Memory B cell (primary cell): ENCODE measurements at regions not wholly inside any gene's neighbourhood (a gene's known extent, or its start where the extent isn't known, plus 50 kb on each side); places are given as distances from the start of the nearest gene placed in this dataset.
"Not testable (repeated sequence)": the region's sequence is repeated elsewhere in the genome, so short reads cannot be mapped to it uniquely, and the experiment has no call there.

ENCODE experiments used
- ATAC-seq: fragments of 150-1000 bp; cut with Tn5 transposase; 2 replicates; pipeline ENCODE4 v1.10.0; 2021; ENCODE audit warnings: low read depth, mild to moderate bottlenecking, moderate library complexity
- DNase-seq, 2 donors: peaks; one replicate each; pipeline ENCODE4 v3.0.0; 2022; ENCODE audit warnings: low spot score in 2 of 2
- H3K27ac Mint-ChIP-seq: one replicate; pipeline ENCODE4 v1.8.0; 2022; ENCODE audit warnings: mild to moderate bottlenecking, moderate library complexity, mixed read lengths
- H3K27me3 Mint-ChIP-seq: one replicate; pipeline ENCODE4 v1.8.0; 2022; ENCODE audit warnings: mixed read lengths
- H3K36me3 Mint-ChIP-seq: one replicate; pipeline ENCODE4 v1.8.0; 2022; ENCODE audit warnings: mild to moderate bottlenecking, mixed read lengths
- H3K4me1 Mint-ChIP-seq: one replicate; pipeline ENCODE4 v1.8.0; 2022; ENCODE audit warnings: mixed read lengths
- H3K4me3 Mint-ChIP-seq: one replicate; pipeline ENCODE4 v1.8.0; 2022; ENCODE audit warnings: mild to moderate bottlenecking, moderate library complexity, mixed read lengths
- H3K9me3 Mint-ChIP-seq: one replicate; pipeline ENCODE4 v1.8.0; 2022; ENCODE audit warnings: mixed read lengths

- H3K9me3 Mint-ChIP-seq = no peaks in the 10 kb centered on the region
- H3K36me3 Mint-ChIP-seq = no peaks in the 10 kb centered on the region
- no peaks in the 10 kb centered on the region for H3K27me3 Mint-ChIP-seq
- H3K4me1 Mint-ChIP-seq = no peaks in the 10 kb centered on the region
- no peak overlapping the region for H3K4me3 Mint-ChIP-seq
- DNase-seq = no peak
- no peak for ATAC-seq
- no peak overlapping the region for H3K27ac Mint-ChIP-seq
Measured at GRCh38 chr2:122564843-122565242, 809.4 kb downstream of the TSN start.

DNA sequence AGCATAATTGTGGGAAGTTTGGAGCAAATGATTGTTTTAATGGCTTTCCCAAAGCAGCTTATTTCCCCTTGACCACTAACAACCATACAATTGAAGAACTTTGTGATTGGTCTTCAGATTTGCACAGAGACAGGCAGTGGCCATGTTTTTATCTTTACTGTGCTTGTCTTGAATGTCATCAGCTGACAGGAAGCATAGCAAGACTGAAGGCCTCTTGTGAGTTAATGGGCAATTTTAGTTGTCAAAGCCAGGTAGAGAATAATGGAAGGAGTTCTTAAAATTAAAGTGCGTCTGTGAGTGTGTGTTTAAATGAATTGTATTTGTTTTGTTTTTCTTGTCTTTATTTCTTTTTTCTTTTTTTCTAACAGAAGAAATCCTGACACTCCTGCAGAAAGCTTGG is 809.9 kb downstream of the TSN start:
- DNase-seq = no peak
- H3K36me3 Mint-ChIP-seq = no peaks in the 10 kb centered on the region
- H3K27ac Mint-ChIP-seq = no peak overlapping the region
- H3K9me3 Mint-ChIP-seq = no peaks in the 10 kb centered on the region
- ATAC-seq = no peak
- H3K4me3 Mint-ChIP-seq = no peak overlapping the region
- H3K4me1 Mint-ChIP-seq = no peaks in the 10 kb centered on the region
- H3K27me3 Mint-ChIP-seq = no peaks in the 10 kb centered on the region

- ATAC-seq = no peak
- H3K27ac Mint-ChIP-seq = no peak overlapping the region
- no peaks in the 10 kb centered on the region for H3K36me3 Mint-ChIP-seq
Measured at GRCh38 chr2:122570641-122571040, 815.2 kb downstream of the TSN start.

GRCh38 chr2:122571471-122571870 is 816.0 kb downstream of the TSN start:
- H3K36me3 Mint-ChIP-seq, H3K27me3 Mint-ChIP-seq, ATAC-seq, H3K4me3 Mint-ChIP-seq, DNase-seq, H3K27ac Mint-ChIP-seq, H3K4me1 Mint-ChIP-seq, H3K9me3 Mint-ChIP-seq: not testable (repeated sequence)

More at GRCh38 chr2:122570641-122571040, 815.2 kb downstream of the TSN start:
- no peak overlapping the region for H3K4me3 Mint-ChIP-seq
- H3K9me3 Mint-ChIP-seq = peaks cover 3% of the 10 kb centered on the region
- H3K27me3 Mint-ChIP-seq = no peaks in the 10 kb centered on the region
- DNase-seq = no peak
- H3K4me1 Mint-ChIP-seq = no peaks in the 10 kb centered on the region

DNA sequence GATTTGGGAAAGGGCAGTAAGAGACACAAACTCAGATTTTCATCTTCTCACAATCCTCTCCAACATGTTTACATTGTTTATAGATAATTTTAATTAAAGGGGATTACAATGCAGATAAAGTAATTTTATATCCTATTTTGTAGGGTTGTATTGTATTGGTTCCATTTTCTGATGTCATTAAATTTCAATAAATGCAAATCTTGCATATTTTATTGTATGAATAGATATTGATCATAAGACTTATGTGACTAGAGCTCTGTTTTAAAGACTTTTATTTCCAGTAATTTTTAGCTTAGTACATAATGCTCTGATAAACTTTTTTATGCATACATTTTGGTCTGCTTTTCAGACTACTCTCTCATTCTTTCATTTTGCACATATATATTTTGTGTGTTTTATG is 819.6 kb downstream of the TSN start:
- no peaks in the 10 kb centered on the region for H3K36me3 Mint-ChIP-seq
- ATAC-seq (no peak), DNase-seq (no peak)
- no peak overlapping the region for H3K27ac Mint-ChIP-seq
- no peaks in the 10 kb centered on the region for H3K27me3 Mint-ChIP-seq
- peaks cover 5% of the 10 kb centered on the region for H3K9me3 Mint-ChIP-seq
- H3K4me1 Mint-ChIP-seq = no peaks in the 10 kb centered on the region
- H3K4me3 Mint-ChIP-seq = no peak overlapping the region

DNA sequence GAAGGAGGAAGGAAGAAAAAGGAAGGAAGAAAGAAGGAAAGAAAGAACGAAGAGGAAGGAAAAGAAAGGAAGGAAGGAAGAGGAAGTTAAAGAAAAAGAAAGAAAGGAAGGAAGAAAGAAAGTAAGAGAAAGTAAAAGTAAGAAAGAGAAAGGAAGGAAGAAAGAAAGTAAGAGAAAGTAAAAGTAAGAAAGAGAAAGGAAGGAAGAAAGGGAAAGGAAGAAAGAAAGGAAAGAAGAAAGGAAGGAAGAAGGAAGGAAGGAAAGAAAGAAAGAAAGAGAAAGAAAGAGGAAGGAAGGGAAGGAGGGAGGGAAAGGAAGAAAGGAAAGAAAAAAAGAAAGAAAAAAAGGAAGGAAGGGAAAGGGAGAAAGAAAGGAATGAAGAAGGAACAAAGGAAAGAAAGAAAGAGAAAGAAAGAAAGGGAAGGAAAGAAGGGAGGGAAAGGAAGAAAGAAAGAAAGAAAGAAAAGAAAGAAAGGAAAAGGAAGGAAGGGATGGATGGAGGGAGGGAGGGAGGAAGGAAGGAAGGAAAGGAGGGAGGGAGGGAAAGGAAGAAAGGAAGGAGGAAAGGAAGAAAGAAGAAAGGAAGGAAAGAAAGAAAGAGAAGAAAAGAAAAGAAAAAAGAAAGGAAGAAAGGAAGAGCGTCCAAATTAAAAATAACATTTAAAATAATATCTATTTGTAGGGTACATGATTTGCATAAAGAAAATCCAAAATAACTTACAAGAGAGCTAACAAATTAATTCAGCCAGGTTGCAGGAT is 827.9 kb downstream of the TSN start:
- Mint-ChIP-seq H3K27me3 (no peaks in the 10 kb centered on the region), H3K4me1 (no peaks in the 10 kb centered on the region), H3K27ac (no peak overlapping the region), H3K36me3 (peaks cover 5% of the 10 kb centered on the region), H3K4me3 (no peak overlapping the region), H3K9me3 (peaks cover 17% of the 10 kb centered on the region)
- no peak for DNase-seq
- ATAC-seq = no peak

DNA sequence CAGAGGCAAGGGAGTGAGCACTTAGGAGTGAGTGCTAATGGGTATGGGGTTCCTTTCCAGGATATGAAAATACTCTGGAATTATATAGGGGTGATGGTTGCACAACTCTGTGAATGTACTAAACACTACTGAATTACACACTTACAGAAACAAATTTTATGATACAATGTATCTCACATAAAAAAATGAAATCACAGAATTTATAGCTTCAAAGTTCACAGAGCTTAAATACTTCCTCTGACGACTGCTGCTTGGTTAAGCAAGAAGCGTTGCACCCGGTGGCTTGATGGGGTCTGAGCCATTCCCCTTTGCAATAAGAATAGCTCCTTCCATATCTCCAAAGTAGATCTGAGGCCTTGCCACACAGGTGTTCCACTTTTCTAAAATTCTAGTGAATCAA is 835.1 kb downstream of the TSN start:
- Mint-ChIP-seq H3K27me3 (no peaks in the 10 kb centered on the region), H3K4me1 (no peaks in the 10 kb centered on the region), H3K36me3 (no peaks in the 10 kb centered on the region), H3K9me3 (peaks cover 7% of the 10 kb centered on the region), H3K27ac (no peak overlapping the region), H3K4me3 (no peak overlapping the region)
- ATAC-seq = no peak
- DNase-seq = no peak

- no peaks in the 10 kb centered on the region for H3K36me3 Mint-ChIP-seq
- no peaks in the 10 kb centered on the region for H3K27me3 Mint-ChIP-seq
- no peak overlapping the region for H3K27ac Mint-ChIP-seq
- no peak overlapping the region for H3K4me3 Mint-ChIP-seq
- H3K4me1 Mint-ChIP-seq = no peaks in the 10 kb centered on the region
- peaks cover 2% of the 10 kb centered on the region for H3K9me3 Mint-ChIP-seq
- DNase-seq (no peak), ATAC-seq (no peak)
Measured at GRCh38 chr2:122595065-122595464, 839.6 kb downstream of the TSN start.

GRCh38 chr2:122596598-122596997 is 841.1 kb downstream of the TSN start:
- no peak overlapping the region for H3K27ac Mint-ChIP-seq
- H3K4me3 Mint-ChIP-seq = no peak overlapping the region
- H3K9me3 Mint-ChIP-seq = peaks cover 2% of the 10 kb centered on the region
- DNase-seq = no peak
- ATAC-seq = no peak
- H3K36me3 Mint-ChIP-seq = no peaks in the 10 kb centered on the region
- no peaks in the 10 kb centered on the region for H3K27me3 Mint-ChIP-seq
- no peaks in the 10 kb centered on the region for H3K4me1 Mint-ChIP-seq

DNA sequence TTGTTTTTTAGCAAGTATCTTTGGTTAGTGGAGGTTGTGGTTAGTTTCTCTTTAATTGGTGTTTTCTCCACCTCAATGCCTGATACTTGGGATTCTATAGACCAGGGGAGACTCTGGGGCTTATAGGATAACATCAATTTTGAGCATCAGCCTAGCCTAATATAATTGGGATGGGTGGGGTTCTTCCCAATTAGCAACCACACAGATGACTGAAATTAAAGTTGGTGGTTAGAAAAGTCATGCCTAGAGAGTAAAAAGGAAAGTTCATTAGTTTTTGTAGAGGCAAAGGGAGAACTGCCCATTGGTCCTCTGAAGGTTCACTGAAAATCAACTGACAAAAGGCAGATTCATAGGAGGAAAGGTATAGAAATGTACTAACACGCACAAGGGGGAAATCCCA is 843.3 kb downstream of the TSN start:
- Mint-ChIP-seq H3K27ac (no peak overlapping the region), H3K9me3 (peaks cover 2% of the 10 kb centered on the region), H3K27me3 (no peaks in the 10 kb centered on the region), H3K4me3 (no peak overlapping the region), H3K36me3 (no peaks in the 10 kb centered on the region), H3K4me1 (no peaks in the 10 kb centered on the region)
- no peak for ATAC-seq
- DNase-seq = no peak

GRCh38 chr2:122610948-122611609 is 855.6 kb downstream of the TSN start:
- Mint-ChIP-seq H3K27me3 (no peaks in the 10 kb centered on the region), H3K4me1 (no peaks in the 10 kb centered on the region), H3K36me3 (no peaks in the 10 kb centered on the region), H3K27ac (no peak overlapping the region), H3K4me3 (no peak overlapping the region), H3K9me3 (peaks cover 8% of the 10 kb centered on the region)
- ATAC-seq (no peak), DNase-seq (no peak)

DNA sequence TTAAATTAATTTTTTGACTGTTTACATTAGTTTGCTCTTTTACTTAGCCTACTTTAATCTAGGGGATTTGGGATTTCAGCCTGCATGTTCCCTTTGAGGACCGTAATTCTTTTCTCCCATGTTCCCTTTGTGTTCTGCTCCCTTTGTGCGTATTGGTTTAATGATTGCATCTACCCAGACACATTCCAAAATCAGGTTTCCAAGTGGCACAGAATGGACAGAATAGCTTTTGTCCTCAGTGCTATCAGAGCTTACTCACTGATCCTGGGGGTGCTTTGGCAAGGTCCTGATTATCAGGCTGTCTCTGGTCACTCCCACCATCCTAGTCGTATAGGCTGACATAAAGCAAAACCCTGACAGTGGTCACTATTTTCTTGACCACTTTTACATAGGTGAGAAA is 867.5 kb downstream of the TSN start:
- H3K27ac Mint-ChIP-seq = no peak overlapping the region
- H3K4me3 Mint-ChIP-seq = no peak overlapping the region
- DNase-seq (no peak), ATAC-seq (no peak)
- H3K27me3 Mint-ChIP-seq = no peaks in the 10 kb centered on the region
- no peaks in the 10 kb centered on the region for H3K4me1 Mint-ChIP-seq
- H3K9me3 Mint-ChIP-seq = peaks cover 13% of the 10 kb centered on the region
- H3K36me3 Mint-ChIP-seq = no peaks in the 10 kb centered on the region

GRCh38 chr2:122627388-122627787 is 871.9 kb downstream of the TSN start:
- Mint-ChIP-seq H3K36me3 (no peaks in the 10 kb centered on the region), H3K4me1 (no peaks in the 10 kb centered on the region), H3K9me3 (peaks cover 5% of the 10 kb centered on the region), H3K27ac (no peak overlapping the region), H3K27me3 (no peaks in the 10 kb centered on the region), H3K4me3 (no peak overlapping the region)
- no peak for DNase-seq
- no peak for ATAC-seq

DNA sequence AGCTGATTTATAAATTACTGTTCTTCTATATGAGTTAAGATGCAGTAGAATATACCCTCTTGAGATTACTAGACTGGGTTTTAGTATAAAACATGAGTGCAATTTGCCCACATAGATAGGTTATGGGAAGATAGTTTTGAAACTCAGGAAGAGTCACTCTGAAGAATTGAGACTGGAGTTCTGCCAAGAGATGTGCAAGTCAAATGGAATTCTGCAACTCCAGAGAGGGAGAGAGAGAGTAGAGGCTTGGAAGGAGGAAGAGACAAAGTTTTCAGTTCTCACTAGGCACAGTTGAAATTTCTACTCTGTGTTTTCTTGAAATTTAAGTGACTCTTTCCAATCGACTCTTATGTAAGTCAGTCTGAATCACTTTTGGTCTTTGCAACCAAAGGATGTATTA is 878.8 kb downstream of the TSN start:
- Mint-ChIP-seq H3K4me3 (no peak overlapping the region), H3K4me1 (no peaks in the 10 kb centered on the region), H3K27ac (no peak overlapping the region), H3K36me3 (peaks cover 2% of the 10 kb centered on the region), H3K9me3 (peaks cover 4% of the 10 kb centered on the region), H3K27me3 (no peaks in the 10 kb centered on the region)
- no peak for ATAC-seq
- DNase-seq = no peak

- Mint-ChIP-seq H3K27ac (no peak overlapping the region), H3K27me3 (no peaks in the 10 kb centered on the region), H3K4me1 (no peaks in the 10 kb centered on the region), H3K4me3 (no peak overlapping the region), H3K36me3 (peaks cover 2% of the 10 kb centered on the region), H3K9me3 (peaks cover 2% of the 10 kb centered on the region)
- DNase-seq (no peak), ATAC-seq (no peak)
Measured at GRCh38 chr2:122634920-122635319, 879.5 kb downstream of the TSN start.
